HG02885 (cell line): ENCODE measurements at regions not wholly inside any gene's neighbourhood (a gene's known extent, or its start where the extent isn't known, plus 50 kb on each side); places are given as distances from the start of the nearest gene placed in this dataset.

Experiments used
- ATAC-seq: cut with Tn5 transposase; IDR thresholded peaks from one replicate; pipeline ENCODE4 v1.9.1; 2021; ENCODE audit warnings: mild to moderate bottlenecking; ENCODE audit not compliant: unreplicated experiment, poor library complexity

- no peak for ATAC-seq
Observed at GRCh38 chr16:82363026-82363816, 193.2 kb upstream of the MPHOSPH6 start.

GRCh38 chr16:82361885-82362284 lies 191.9 kb upstream of the MPHOSPH6 start:
- no peak for ATAC-seq

GRCh38 chr16:82360024-82360783 lies 190.2 kb upstream of the MPHOSPH6 start:
- ATAC-seq, result no peak

- no peak for ATAC-seq
Observed at GRCh38 chr16:82358606-82359221, 188.7 kb upstream of the MPHOSPH6 start.

GRCh38 chr16:82358161-82358560 lies 188.1 kb upstream of the MPHOSPH6 start:
- ATAC-seq, result no peak

GRCh38 chr16:82357237-82357636 lies 187.2 kb upstream of the MPHOSPH6 start:
- ATAC-seq, result no peak

- no peak for ATAC-seq
Observed at GRCh38 chr16:82350560-82350959, 180.5 kb upstream of the MPHOSPH6 start.

- no peak for ATAC-seq
Observed at GRCh38 chr16:82345318-82345717, 175.3 kb upstream of the MPHOSPH6 start.

- no peak for ATAC-seq
Observed at GRCh38 chr16:82344157-82344556, 174.1 kb upstream of the MPHOSPH6 start.

- no peak for ATAC-seq
Observed at GRCh38 chr16:82341146-82341669, 171.2 kb upstream of the MPHOSPH6 start.

- no peak for ATAC-seq
Observed at GRCh38 chr16:82340531-82340930, 170.5 kb upstream of the MPHOSPH6 start.

GRCh38 chr16:82337355-82337754 lies 167.3 kb upstream of the MPHOSPH6 start:
- no peak for ATAC-seq

- ATAC-seq, result no peak
Observed at GRCh38 chr16:82331974-82332750, 162.1 kb upstream of the MPHOSPH6 start.

- ATAC-seq, result no peak
Observed at GRCh38 chr16:82331397-82331796, 161.4 kb upstream of the MPHOSPH6 start.

GRCh38 chr16:82329504-82330192 lies 159.6 kb upstream of the MPHOSPH6 start:
- ATAC-seq, result no peak

- no peak for ATAC-seq
Observed at GRCh38 chr16:82328881-82329469, 159.0 kb upstream of the MPHOSPH6 start.

- no peak for ATAC-seq
Observed at GRCh38 chr16:82323171-82323570, 153.1 kb upstream of the MPHOSPH6 start.

- no peak for ATAC-seq
Observed at GRCh38 chr16:82322177-82322576, 152.2 kb upstream of the MPHOSPH6 start.

- ATAC-seq, result no peak
Observed at GRCh38 chr16:82319038-82319437, 149.0 kb upstream of the MPHOSPH6 start.
